Retinal pigment epithelial cell (primary cell): ENCODE measurements at regions not wholly inside any gene's neighbourhood (a gene's known extent, or its start where the extent isn't known, plus 50 kb on each side); places are given as distances from the start of the nearest gene placed in this dataset.

Source experiments
- DNase-seq: peaks from one replicate; pipeline ENCODE4 v3.0.0-alpha.2; 2010; ENCODE audit warnings: low read depth
- H3K4me3 ChIP-seq: 2 replicates; pipeline ENCODE4 v1.5.1; 2011; ENCODE audit warnings: mild to moderate bottlenecking, low read length, control low read depth, moderate library complexity
- CTCF ChIP-seq: conservative IDR thresholded peaks from 2 replicates; pipeline ENCODE4 v1.5.1; 2011; ENCODE audit warnings: low read depth, low read length, control low read depth, inconsistent platforms

DNA sequence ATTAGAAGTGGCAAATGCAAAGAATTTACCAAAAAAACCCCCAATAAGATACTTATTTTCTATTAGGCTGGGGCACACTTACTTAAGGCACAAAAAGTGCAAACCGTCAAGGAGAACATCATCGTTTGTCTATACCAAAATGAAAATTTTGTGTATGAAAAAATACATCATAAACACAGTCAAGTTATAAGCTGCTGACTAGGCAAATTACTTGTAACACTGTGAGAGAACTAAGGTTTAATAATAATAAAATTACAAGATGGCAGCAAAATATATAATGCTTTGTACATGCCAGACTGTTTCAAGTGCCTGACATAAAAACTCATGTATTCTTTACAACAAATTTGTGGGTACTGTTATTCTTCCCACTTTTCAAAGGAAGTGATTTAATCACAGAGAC is 297.2 kb upstream of the CRBN start:
- no peak for DNase-seq
- no peak for TF ChIP-seq CTCF
- no peak overlapping the region for H3K4me3 ChIP-seq

GRCh38 chr3:3468596-3468995 is 289.1 kb upstream of the CRBN start:
- no peak for TF ChIP-seq CTCF
- no peak for DNase-seq
- H3K4me3 ChIP-seq: no peak overlapping the region

- no peak for DNase-seq
- no peak for TF ChIP-seq CTCF
- H3K4me3 ChIP-seq: no peak overlapping the region
Measured at GRCh38 chr3:3464131-3464530, 284.6 kb upstream of the CRBN start.

DNA sequence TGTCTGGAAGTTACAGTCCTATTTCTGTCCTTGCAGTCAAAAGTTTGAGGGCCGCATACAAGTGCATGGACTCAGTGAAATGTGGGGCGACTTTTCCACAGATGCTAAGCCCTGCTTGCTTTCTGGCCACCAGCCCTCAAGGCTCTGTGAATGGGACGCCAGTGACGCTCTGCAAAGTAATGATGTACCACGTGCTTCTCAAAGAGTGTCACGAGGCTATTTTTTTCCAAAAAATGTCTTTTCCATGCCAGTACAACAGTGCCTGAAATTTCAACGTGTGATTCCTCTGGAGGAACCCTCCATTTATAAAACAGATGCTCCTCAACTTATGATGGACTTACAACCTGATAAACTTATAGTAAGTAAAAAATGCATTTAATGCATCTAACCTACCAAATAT is 281.8 kb upstream of the CRBN start:
- TF ChIP-seq CTCF: no peak
- no peak for DNase-seq

DNA sequence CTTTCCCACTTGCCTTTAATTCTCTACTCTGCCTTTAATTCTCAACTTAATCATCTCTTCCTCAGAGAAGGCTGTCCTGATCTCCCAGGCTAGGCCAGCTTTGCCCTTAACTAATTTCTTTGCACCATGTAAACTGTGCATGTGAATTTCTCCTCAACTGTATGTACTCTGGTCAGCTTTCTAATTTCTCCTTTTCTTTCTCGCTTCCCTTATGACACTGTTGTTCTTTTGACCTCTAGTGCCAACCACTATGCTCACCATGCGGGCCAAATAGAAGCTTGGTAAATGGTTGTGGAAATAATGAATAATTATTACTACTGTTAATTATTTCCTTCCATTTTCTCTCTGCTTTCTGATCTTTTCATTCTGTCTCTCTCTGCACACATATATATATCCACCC is 269.0 kb upstream of the CRBN start:
- TF ChIP-seq CTCF: no peak
- no peak overlapping the region for H3K4me3 ChIP-seq
- no peak for DNase-seq

More for the DNA sequence above, 281.8 kb upstream of the CRBN start:
- no peak overlapping the region for H3K4me3 ChIP-seq

DNA sequence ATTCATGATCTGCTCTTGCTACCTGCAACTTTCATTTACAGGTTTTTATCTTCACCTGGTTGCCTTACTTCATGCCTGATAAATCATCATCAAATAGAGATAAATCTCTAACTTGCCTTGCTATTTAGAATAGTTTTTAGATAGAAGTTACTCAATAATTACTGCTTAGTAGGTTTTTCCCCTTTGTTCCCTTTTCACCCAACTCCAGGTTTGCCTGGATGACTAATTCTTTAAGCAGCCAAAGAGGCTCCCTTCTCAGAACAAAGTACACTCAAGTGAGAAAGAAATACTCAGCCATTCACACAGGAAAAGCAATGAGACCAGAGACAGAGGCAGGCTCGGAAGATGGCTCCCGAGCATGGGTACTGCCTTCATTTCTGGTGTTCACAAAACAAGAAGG is 268.1 kb upstream of the CRBN start:
- H3K4me3 ChIP-seq: no peak overlapping the region
- TF ChIP-seq CTCF: no peak
- DNase-seq: peak; percentile 9

DNA sequence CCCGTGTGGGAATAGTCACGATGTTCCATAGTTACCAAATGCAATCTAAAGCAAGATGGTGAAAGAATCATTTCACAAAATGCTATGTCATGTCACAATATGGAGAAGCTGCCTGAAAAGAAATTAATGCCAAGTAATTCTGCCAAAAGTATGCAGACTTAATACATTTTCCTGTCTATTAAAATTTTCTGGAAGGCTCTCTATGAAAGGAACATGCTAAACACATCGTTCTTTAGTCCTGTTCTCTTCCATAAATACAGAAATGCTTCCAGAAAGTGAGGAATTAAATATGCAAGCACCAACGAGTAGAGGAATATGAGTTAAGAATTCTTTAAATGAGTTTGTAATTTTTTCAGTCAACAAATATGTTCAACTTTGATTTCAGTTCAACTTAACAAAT is 266.8 kb upstream of the CRBN start:
- DNase-seq: no peak
- H3K4me3 ChIP-seq: no peak overlapping the region
- TF ChIP-seq CTCF: no peak
